ENCODE measurements at regions not wholly inside any gene's neighbourhood (a gene's known extent, or its start where the extent isn't known, plus 50 kb on each side); places are given as distances from the start of the nearest gene placed in this dataset.

DNA sequence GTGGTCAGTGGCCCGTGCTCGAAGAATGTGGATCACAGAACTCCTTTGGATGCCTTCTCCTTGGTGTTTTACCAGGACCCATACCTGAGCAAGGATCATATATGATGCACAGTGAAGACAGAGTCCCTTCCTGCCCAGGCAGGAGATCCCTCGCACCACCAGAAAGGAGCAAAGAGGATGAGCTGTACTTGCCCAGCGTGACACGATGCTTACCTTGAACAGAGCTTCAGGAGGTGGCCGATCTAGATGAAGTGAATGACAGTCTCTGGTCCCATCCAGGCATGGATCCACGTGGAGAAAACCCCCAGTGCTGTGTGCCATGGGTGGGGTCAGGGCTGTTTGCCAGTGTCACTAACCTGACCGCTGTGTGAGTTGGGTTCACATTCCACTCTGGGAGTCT is 455.4 kb downstream of the GADD45G start:
- TF ChIP-seq, protein P1, sequence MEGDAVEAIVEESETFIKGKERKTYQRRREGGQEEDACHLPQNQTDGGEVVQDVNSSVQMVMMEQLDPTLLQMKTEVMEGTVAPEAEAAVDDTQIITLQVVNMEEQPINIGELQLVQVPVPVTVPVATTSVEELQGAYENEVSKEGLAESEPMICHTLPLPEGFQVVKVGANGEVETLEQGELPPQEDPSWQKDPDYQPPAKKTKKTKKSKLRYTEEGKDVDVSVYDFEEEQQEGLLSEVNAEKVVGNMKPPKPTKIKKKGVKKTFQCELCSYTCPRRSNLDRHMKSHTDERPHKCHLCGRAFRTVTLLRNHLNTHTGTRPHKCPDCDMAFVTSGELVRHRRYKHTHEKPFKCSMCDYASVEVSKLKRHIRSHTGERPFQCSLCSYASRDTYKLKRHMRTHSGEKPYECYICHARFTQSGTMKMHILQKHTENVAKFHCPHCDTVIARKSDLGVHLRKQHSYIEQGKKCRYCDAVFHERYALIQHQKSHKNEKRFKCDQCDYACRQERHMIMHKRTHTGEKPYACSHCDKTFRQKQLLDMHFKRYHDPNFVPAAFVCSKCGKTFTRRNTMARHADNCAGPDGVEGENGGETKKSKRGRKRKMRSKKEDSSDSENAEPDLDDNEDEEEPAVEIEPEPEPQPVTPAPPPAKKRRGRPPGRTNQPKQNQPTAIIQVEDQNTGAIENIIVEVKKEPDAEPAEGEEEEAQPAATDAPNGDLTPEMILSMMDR (IDR thresholded peaks at IDR 0.05; ENCODE audit: poor library complexity): no peak
- no peak for TF ChIP-seq EZH2 (IDR thresholded peaks at IDR 0.05; ENCODE audit: borderline replicate concordance)
- TF ChIP-seq EZH2phosphoT487 (IDR thresholded peaks at IDR 0.05; ENCODE audit: low read depth, severe bottlenecking, unreplicated experiment): no peak

Data from hepatocyte (in vitro differentiated cells).